HUES6 (cell line): ENCODE measurements at regions not wholly inside any gene's neighbourhood (a gene's known extent, or its start where the extent isn't known, plus 50 kb on each side); places are given as distances from the start of the nearest gene placed in this dataset.
"Not testable (repeated sequence)": the region's sequence is repeated elsewhere in the genome, so short reads cannot be mapped to it uniquely, and the experiment has no call there.

Experiments used
- H3K27ac ChIP-seq: 2 replicates; pipeline ENCODE4 v1.7.0; 2013; ENCODE audit warnings: low read depth, mild to moderate bottlenecking, low read length, inconsistent platforms
- H3K27me3 ChIP-seq: 2 replicates; pipeline ENCODE4 v1.6.1; 2013; ENCODE audit warnings: low read length; ENCODE audit not compliant: control insufficient read depth, insufficient read depth
- H3K36me3 ChIP-seq: 2 replicates; pipeline ENCODE4 v1.6.1; 2013; ENCODE audit warnings: low read length; ENCODE audit not compliant: control insufficient read depth, insufficient read depth
- H3K4me1 ChIP-seq: 2 replicates; pipeline ENCODE4 v1.6.1; 2013; ENCODE audit warnings: low read length; ENCODE audit not compliant: control insufficient read depth, insufficient read depth
- H3K4me3 ChIP-seq: 2 replicates; pipeline ENCODE4 v1.5.1; 2013; ENCODE audit warnings: low read depth, low read length
- H3K9ac ChIP-seq: one replicate; pipeline ENCODE4 v1.6.1; 2013; ENCODE audit warnings: mild to moderate bottlenecking, low read length
- H3K9me3 ChIP-seq: 2 replicates; pipeline ENCODE4 v1.6.1; 2013; ENCODE audit warnings: low read depth, low read length; ENCODE audit not compliant: control insufficient read depth, insufficient read depth

- Histone ChIP-seq H3K27ac (no peak overlapping the region), H3K9me3 (no peaks in the 10 kb centered on the region), H3K9ac (no peak overlapping the region), H3K4me3 (no peak overlapping the region), H3K4me1 (no peaks in the 10 kb centered on the region), H3K36me3 (no peaks in the 10 kb centered on the region), H3K27me3 (no peaks in the 10 kb centered on the region)
Measured at GRCh38 chr2:142827170-142827569, 50.3 kb upstream of the KYNU start.

- no peak overlapping the region for H3K4me3 ChIP-seq
- H3K9me3 ChIP-seq = no peaks in the 10 kb centered on the region
- no peaks in the 10 kb centered on the region for H3K27me3 ChIP-seq
- no peak overlapping the region for H3K27ac ChIP-seq
- no peak overlapping the region for H3K9ac ChIP-seq
- no peaks in the 10 kb centered on the region for H3K4me1 ChIP-seq
- H3K36me3 ChIP-seq = no peaks in the 10 kb centered on the region
Measured at GRCh38 chr2:142825861-142826260, 51.6 kb upstream of the KYNU start.

- Histone ChIP-seq H3K36me3 (no peaks in the 10 kb centered on the region), H3K27me3 (no peaks in the 10 kb centered on the region), H3K9me3 (no peaks in the 10 kb centered on the region), H3K4me1 (no peaks in the 10 kb centered on the region), H3K9ac (no peak overlapping the region), H3K4me3 (no peak overlapping the region), H3K27ac (no peak overlapping the region)
Measured at GRCh38 chr2:142824756-142825155, 52.7 kb upstream of the KYNU start.

- Histone ChIP-seq H3K4me1 (no peaks in the 10 kb centered on the region), H3K9ac (no peak overlapping the region), H3K36me3 (no peaks in the 10 kb centered on the region), H3K27me3 (no peaks in the 10 kb centered on the region), H3K4me3 (no peak overlapping the region), H3K27ac (no peak overlapping the region), H3K9me3 (no peaks in the 10 kb centered on the region)
Measured at GRCh38 chr2:142822190-142822589, 55.3 kb upstream of the KYNU start.

DNA sequence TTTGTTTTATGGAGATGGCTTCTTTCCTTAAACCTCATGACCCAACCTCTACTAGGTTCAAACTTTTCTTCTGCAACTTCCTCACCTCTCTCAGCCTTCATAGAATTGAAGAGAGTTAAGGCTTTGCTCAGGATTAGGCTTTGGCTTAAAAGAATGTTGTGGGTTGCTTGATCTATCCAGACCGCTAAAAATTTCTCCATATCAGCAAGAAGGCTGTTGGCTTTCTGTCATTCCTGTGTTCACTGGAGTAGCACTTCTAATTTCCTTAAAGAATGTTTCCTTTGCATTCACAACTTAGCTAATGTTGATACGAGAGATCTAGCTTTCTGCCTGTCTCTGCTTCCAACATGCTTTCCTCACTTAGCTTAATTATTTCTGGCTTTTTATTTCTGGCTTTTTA lies 58.1 kb upstream of the KYNU start:
- Histone ChIP-seq H3K36me3 (no peaks in the 10 kb centered on the region), H3K27me3 (no peaks in the 10 kb centered on the region), H3K9me3 (no peaks in the 10 kb centered on the region), H3K4me3 (no peak overlapping the region), H3K9ac (no peak overlapping the region), H3K27ac (no peak overlapping the region), H3K4me1 (no peaks in the 10 kb centered on the region)

DNA sequence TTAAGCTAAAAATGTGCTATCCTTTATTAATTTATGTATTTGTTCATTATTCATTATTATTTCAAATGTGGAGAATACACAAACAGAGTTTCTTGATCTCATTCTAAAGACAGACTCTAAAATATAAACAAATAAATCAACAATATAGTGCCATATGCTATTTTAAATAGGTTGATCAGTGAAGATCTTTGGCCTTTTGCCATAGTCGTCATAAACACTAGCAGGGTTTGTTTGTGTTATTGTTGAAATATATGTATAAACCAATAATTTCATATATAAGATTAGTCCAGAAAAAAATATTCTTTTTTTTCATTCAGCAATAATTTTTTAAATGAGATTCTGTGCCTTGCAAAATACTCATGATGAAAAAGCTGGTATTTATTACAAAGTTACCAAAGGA lies 62.1 kb upstream of the KYNU start:
- H3K4me1 ChIP-seq = no peaks in the 10 kb centered on the region
- no peaks in the 10 kb centered on the region for H3K9me3 ChIP-seq

DNA sequence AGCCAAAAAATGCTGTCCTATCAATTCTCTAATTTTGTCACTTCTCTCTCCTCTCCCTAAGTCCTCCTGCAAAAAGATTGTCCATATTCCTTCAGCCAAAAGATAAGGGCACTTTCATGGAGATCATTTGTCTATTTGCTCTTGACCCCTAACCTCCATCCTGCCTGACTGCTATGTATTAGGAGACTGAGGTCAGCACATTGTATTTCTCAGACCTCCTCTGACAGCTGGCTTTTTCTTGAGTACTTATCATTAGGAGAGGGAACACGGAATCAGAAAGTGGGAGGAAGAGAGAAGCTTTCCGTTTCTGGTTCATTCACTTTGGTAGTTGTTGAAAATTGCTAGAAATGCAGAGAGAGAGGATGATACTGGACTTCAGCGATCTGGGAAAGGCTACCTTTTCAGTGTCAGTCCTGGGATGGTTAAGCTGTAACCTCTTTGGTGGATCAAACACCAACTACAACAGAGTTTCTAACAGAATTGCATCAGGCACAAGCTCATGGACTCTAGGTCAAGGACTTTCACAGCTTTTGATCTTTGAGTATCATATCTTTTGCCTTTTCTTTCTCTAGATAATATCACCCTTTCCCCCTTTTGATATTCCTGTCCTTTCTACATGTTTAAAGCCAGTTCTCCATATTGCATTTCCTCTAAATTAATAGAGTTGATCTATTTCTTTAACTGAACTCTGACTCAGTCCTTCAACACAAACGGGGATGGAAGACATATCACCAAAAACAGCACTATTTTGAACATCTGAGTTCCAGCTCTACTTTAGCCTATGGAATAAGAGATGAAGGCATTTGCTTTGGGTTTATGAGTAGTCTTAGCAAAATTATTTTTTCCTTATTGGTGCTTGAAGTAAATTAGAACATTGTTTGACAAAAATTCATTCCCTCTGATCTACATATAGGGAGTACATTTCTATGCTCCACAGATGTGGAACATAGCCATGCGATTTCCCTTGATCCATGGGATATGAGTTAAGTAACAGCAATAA lies 63.3 kb upstream of the KYNU start:
- no peak overlapping the region for H3K9ac ChIP-seq
- no peaks in the 10 kb centered on the region for H3K36me3 ChIP-seq
- no peaks in the 10 kb centered on the region for H3K4me1 ChIP-seq
- H3K27me3 ChIP-seq = no peaks in the 10 kb centered on the region
- H3K27ac ChIP-seq = no peak overlapping the region
- no peak overlapping the region for H3K4me3 ChIP-seq
- no peaks in the 10 kb centered on the region for H3K9me3 ChIP-seq

More for the DNA sequence above, 62.1 kb upstream of the KYNU start:
- H3K9ac ChIP-seq = no peak overlapping the region
- no peaks in the 10 kb centered on the region for H3K27me3 ChIP-seq
- no peaks in the 10 kb centered on the region for H3K36me3 ChIP-seq
- no peak overlapping the region for H3K27ac ChIP-seq
- no peak overlapping the region for H3K4me3 ChIP-seq

DNA sequence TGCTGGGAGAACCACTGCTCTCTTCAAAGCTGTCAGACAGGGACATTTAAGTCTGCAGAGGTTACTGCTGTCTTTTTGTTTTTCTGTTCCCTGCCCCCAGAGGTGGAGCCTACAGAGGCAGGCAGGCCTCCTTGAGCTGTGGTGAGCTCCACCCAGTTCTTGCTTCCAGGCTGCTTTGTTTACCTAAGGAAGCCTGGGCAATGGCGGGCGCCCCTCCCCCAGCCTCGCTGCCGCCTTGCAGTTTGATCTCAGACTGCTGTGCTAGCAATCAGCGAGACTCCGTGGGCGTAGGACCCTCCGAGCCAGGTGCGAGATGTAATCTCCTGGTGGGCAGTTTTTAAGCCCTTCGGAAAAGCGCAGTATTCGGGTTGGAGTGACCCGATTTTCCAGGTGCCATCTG lies 65.8 kb upstream of the KYNU start:
- not testable (repeated sequence) for H3K9me3 ChIP-seq, H3K27ac ChIP-seq, H3K27me3 ChIP-seq, H3K36me3 ChIP-seq, H3K9ac ChIP-seq, H3K4me1 ChIP-seq
- H3K4me3 ChIP-seq = peak overlapping the region; percentile 38

DNA sequence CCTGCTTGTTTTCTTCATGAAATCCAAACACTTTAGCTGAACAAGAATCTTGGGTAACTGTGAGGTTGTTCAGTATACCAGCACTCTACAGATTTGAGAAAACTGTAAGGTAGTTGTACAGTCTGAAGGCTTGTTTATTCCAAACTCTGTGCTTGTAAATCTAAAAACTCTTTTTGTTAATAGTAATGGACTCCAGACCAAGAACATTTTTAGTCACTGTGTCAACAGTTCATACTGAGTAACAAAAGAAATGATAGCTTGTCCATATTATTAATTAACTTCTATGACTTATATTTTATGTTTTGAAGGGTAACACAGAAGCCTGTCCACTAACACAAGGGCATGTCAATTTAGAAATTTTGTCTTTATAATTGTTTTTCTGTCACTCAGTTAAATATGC lies 72.2 kb upstream of the KYNU start:
- H3K9ac ChIP-seq = no peak overlapping the region
- H3K27ac ChIP-seq = no peak overlapping the region
- H3K4me3 ChIP-seq = no peak overlapping the region
- H3K4me1 ChIP-seq = no peaks in the 10 kb centered on the region
- H3K9me3 ChIP-seq = no peaks in the 10 kb centered on the region
- H3K27me3 ChIP-seq = no peaks in the 10 kb centered on the region
- no peaks in the 10 kb centered on the region for H3K36me3 ChIP-seq

DNA sequence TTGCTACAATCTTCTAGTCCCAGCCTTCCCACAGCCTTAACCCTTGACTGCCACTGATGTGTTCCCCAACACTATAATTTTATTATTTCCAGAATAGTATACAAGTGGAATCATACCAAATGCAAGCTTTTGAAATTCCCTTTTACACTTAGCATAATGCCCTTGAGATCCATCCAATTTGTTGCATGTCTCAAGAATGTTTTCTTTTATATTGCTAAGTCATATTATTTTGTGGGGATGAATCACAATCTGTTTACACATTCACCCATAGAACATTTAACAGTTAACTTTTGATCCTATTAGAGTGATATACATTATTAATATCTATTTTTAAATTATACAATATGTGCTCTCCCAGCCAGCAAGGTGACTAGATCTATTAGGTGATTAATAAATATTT lies 74.3 kb upstream of the KYNU start:
- Histone ChIP-seq H3K9ac (no peak overlapping the region), H3K9me3 (no peaks in the 10 kb centered on the region), H3K27ac (no peak overlapping the region), H3K27me3 (no peaks in the 10 kb centered on the region), H3K4me3 (no peak overlapping the region), H3K36me3 (no peaks in the 10 kb centered on the region), H3K4me1 (no peaks in the 10 kb centered on the region)

- Histone ChIP-seq H3K36me3 (no peaks in the 10 kb centered on the region), H3K27ac (no peak overlapping the region), H3K4me1 (no peaks in the 10 kb centered on the region), H3K27me3 (no peaks in the 10 kb centered on the region), H3K4me3 (no peak overlapping the region), H3K9me3 (no peaks in the 10 kb centered on the region; the same call in 1 of the 2 replicates), H3K9ac (no peak overlapping the region)
Measured at GRCh38 chr2:142796588-142796987, 80.9 kb upstream of the KYNU start.
